Nephron progenitor cell (in vitro differentiated cells): ENCODE measurements at regions not wholly inside any gene's neighbourhood (a gene's known extent, or its start where the extent isn't known, plus 50 kb on each side); places are given as distances from the start of the nearest gene placed in this dataset.

Experiments used
- DNase-seq: peaks from one replicate; pipeline ENCODE4 v3.0.0; 2021
- H3K27ac Mint-ChIP-seq: 2 replicates; pipeline ENCODE4 v1.8.0; 2021; ENCODE audit warnings: mild to moderate bottlenecking, moderate library complexity, mixed read lengths
- H3K27me3 Mint-ChIP-seq: 2 replicates; pipeline ENCODE4 v1.8.0; 2021; ENCODE audit warnings: mild to moderate bottlenecking, low read depth, mixed read lengths; ENCODE audit not compliant: poor library complexity
- H3K36me3 Mint-ChIP-seq: 2 replicates; pipeline ENCODE4 v1.8.0; 2021; ENCODE audit warnings: low read depth, mixed read lengths
- H3K4me1 Mint-ChIP-seq: 2 replicates; pipeline ENCODE4 v1.8.0; 2021; ENCODE audit warnings: mixed read lengths
- H3K4me3 Mint-ChIP-seq: 2 replicates; pipeline ENCODE4 v1.8.0; 2021; ENCODE audit warnings: mild to moderate bottlenecking, moderate library complexity, mixed read lengths
- H3K9me3 Mint-ChIP-seq: 2 replicates; pipeline ENCODE4 v1.8.0; 2021; ENCODE audit warnings: mild to moderate bottlenecking, moderate library complexity, mixed read lengths
- CTCF ChIP-seq: fragments of 200-600 bp; sonication (generic); IDR thresholded peaks from 2 replicates; pipeline ENCODE4 v1.5.0; 2021; ENCODE audit warnings: antibody characterized with exemption

- TF ChIP-seq CTCF, result no peak
- no peaks in the 10 kb centered on the region for H3K36me3 Mint-ChIP-seq
- no peak overlapping the region for H3K4me3 Mint-ChIP-seq
- DNase-seq, result no peak
- H3K4me1 Mint-ChIP-seq, result peaks cover 19% of the 10 kb centered on the region
- no peaks in the 10 kb centered on the region for H3K9me3 Mint-ChIP-seq
- no peak overlapping the region for H3K27ac Mint-ChIP-seq
- peaks cover 8% of the 10 kb centered on the region for H3K27me3 Mint-ChIP-seq
These were observed 195.2 kb upstream of the COX10 start for GRCh38 chr17:13874134-13874533.

- TF ChIP-seq CTCF, result no peak
- Mint-ChIP-seq H3K4me1 (peaks cover 18% of the 10 kb centered on the region), H3K27me3 (peaks cover 8% of the 10 kb centered on the region), H3K4me3 (no peak overlapping the region), H3K9me3 (no peaks in the 10 kb centered on the region), H3K27ac (no peak overlapping the region), H3K36me3 (no peaks in the 10 kb centered on the region)
- DNase-seq, result no peak
These were observed 194.5 kb upstream of the COX10 start for GRCh38 chr17:13874817-13875216.

- DNase-seq, result no peak
- H3K36me3 Mint-ChIP-seq, result peaks cover 29% of the 10 kb centered on the region
- H3K4me3 Mint-ChIP-seq, result no peak overlapping the region
- peaks cover 33% of the 10 kb centered on the region for H3K9me3 Mint-ChIP-seq
- H3K27me3 Mint-ChIP-seq, result peaks cover 8% of the 10 kb centered on the region
- no peak overlapping the region for H3K27ac Mint-ChIP-seq
- TF ChIP-seq CTCF, result no peak
- peaks cover 18% of the 10 kb centered on the region for H3K4me1 Mint-ChIP-seq
These were observed 189.3 kb upstream of the COX10 start for GRCh38 chr17:13879961-13880466.

GRCh38 chr17:13883659-13884058 is 185.6 kb upstream of the COX10 start:
- H3K4me3 Mint-ChIP-seq, result no peak overlapping the region

GRCh38 chr17:13884347-13884746 is 185.0 kb upstream of the COX10 start:
- Mint-ChIP-seq H3K27ac (no peak overlapping the region), H3K4me1 (peaks cover 32% of the 10 kb centered on the region), H3K27me3 (peaks cover 11% of the 10 kb centered on the region), H3K4me3 (no peak overlapping the region), H3K36me3 (peaks cover 29% of the 10 kb centered on the region), H3K9me3 (peaks cover 33% of the 10 kb centered on the region)
- TF ChIP-seq CTCF, result no peak
- no peak for DNase-seq

More at GRCh38 chr17:13883659-13884058, 185.6 kb upstream of the COX10 start:
- Mint-ChIP-seq H3K27ac (no peak overlapping the region), H3K27me3 (peaks cover 8% of the 10 kb centered on the region), H3K9me3 (peaks cover 33% of the 10 kb centered on the region), H3K4me1 (peaks cover 32% of the 10 kb centered on the region), H3K36me3 (peaks cover 29% of the 10 kb centered on the region)
- DNase-seq, result no peak
- TF ChIP-seq CTCF, result no peak

- no peak overlapping the region for H3K27ac Mint-ChIP-seq
- no peak for DNase-seq
- TF ChIP-seq CTCF, result no peak
- H3K9me3 Mint-ChIP-seq, result peaks cover 33% of the 10 kb centered on the region
- no peak overlapping the region for H3K4me3 Mint-ChIP-seq
- peaks cover 32% of the 10 kb centered on the region for H3K4me1 Mint-ChIP-seq
- H3K36me3 Mint-ChIP-seq, result peaks cover 29% of the 10 kb centered on the region
- peaks cover 11% of the 10 kb centered on the region for H3K27me3 Mint-ChIP-seq
These were observed 183.8 kb upstream of the COX10 start for GRCh38 chr17:13885550-13885949.
